ENCODE measurements at regions not wholly inside any gene's neighbourhood (a gene's known extent, or its start where the extent isn't known, plus 50 kb on each side); places are given as distances from the start of the nearest gene placed in this dataset.
A peak's percentile ranks its signal among the peaks of the same experiment; 100 is the strongest.

- H3K4me3 ChIP-seq (ENCODE audit: low read length) = no peak overlapping the region
- no peak for TF ChIP-seq CTCF (conservative IDR thresholded peaks at IDR 0.05; ENCODE audit: low read length)
Measured at GRCh38 chr13:52975969-52976368, 52.6 kb upstream of the OLFM4 start.

GRCh38 chr13:52975161-52975560, 53.5 kb upstream of the OLFM4 start:
- DNase-seq (ENCODE audit: low read depth) = no peak
- TF ChIP-seq CTCF (conservative IDR thresholded peaks at IDR 0.05; ENCODE audit: low read length) = no peak
- H3K4me3 ChIP-seq (ENCODE audit: low read length) = no peak overlapping the region

More at GRCh38 chr13:52975969-52976368, 52.6 kb upstream of the OLFM4 start:
- DNase-seq (ENCODE audit: low read depth) = no peak

- no peak for DNase-seq (ENCODE audit: low read depth)
- TF ChIP-seq CTCF (conservative IDR thresholded peaks at IDR 0.05; ENCODE audit: low read length) = no peak
Measured at GRCh38 chr13:52974711-52975110, 53.9 kb upstream of the OLFM4 start.

GRCh38 chr13:52969373-52969772, 59.2 kb upstream of the OLFM4 start:
- no peak for DNase-seq (ENCODE audit: low read depth)
- H3K4me3 ChIP-seq (ENCODE audit: low read length) = no peak overlapping the region
- no peak for TF ChIP-seq CTCF (conservative IDR thresholded peaks at IDR 0.05; ENCODE audit: low read length)

More at GRCh38 chr13:52974711-52975110, 53.9 kb upstream of the OLFM4 start:
- H3K4me3 ChIP-seq (ENCODE audit: low read length) = no peak overlapping the region

- peak; percentile 59 for DNase-seq (ENCODE audit: low read depth)
- no peak overlapping the region for H3K4me3 ChIP-seq (ENCODE audit: low read length)
- peak; percentile 100 for TF ChIP-seq CTCF (conservative IDR thresholded peaks at IDR 0.05; ENCODE audit: low read length)
Measured at GRCh38 chr13:52968074-52968700, 60.4 kb upstream of the OLFM4 start.

- no peak for TF ChIP-seq CTCF (conservative IDR thresholded peaks at IDR 0.05; ENCODE audit: low read length)
- no peak overlapping the region for H3K4me3 ChIP-seq (ENCODE audit: low read length)
Measured at GRCh38 chr13:52961987-52962386, 66.6 kb upstream of the OLFM4 start.

GRCh38 chr13:52961256-52961910, 67.2 kb upstream of the OLFM4 start:
- DNase-seq (ENCODE audit: low read depth) = no peak
- TF ChIP-seq CTCF (conservative IDR thresholded peaks at IDR 0.05; ENCODE audit: low read length) = no peak
- H3K4me3 ChIP-seq (ENCODE audit: low read length) = no peak overlapping the region

More at GRCh38 chr13:52961987-52962386, 66.6 kb upstream of the OLFM4 start:
- DNase-seq (ENCODE audit: low read depth) = no peak

All from AG10803 (cell line).